IPS DF 4.7 (cell line): ENCODE measurements at regions not wholly inside any gene's neighbourhood (a gene's known extent, or its start where the extent isn't known, plus 50 kb on each side); places are given as distances from the start of the nearest gene placed in this dataset.
"Not testable (repeated sequence)": the region's sequence is repeated elsewhere in the genome, so short reads cannot be mapped to it uniquely, and the experiment has no call there.

Experiments used
- DNase-seq: peaks from one replicate; pipeline ENCODE4 v3.0.0-alpha.2; 2013; ENCODE audit warnings: low spot score; ENCODE audit errors: extremely low read depth

DNA sequence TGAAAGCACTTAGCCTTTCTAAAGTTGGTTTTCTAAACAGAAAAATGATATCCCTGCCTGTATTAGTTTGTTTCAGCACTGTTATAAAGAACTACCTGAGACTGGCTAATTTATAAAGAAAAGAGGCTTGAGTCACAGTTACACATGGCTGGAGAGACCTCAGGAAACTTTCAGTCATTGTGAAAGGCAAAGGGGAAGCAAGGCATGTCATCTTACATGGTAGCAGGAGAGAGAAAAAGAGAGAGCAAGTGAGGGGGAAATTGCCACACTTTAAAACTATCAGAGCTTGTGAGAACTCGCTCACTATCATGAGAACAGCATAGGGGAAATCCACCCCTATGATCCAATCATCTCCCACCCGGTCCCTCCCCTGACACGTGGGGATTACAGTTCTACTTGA lies 64.9 kb downstream of the FAM170A start:
- DNase-seq = no peak

DNA sequence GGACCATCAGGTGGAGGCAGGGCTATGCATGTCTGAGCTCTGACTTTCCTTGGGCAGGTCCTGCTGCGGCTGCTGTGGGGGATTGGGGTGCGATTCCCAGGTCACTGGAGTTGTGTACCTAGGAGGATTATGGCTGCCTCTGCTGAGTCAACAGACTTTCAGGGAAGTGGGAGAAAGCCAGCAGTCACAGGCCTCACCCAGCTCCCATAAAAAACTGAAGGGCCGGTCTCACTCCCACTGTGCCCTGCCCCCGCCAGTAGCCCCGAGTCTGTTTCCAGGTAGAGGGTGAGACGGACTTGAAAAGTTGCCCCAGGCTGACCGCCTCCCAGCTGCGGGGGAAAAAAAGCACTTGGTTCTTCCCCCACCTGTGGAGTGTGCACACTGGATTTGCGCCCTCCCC lies 76.7 kb downstream of the FAM170A start:
- DNase-seq = no peak

DNA sequence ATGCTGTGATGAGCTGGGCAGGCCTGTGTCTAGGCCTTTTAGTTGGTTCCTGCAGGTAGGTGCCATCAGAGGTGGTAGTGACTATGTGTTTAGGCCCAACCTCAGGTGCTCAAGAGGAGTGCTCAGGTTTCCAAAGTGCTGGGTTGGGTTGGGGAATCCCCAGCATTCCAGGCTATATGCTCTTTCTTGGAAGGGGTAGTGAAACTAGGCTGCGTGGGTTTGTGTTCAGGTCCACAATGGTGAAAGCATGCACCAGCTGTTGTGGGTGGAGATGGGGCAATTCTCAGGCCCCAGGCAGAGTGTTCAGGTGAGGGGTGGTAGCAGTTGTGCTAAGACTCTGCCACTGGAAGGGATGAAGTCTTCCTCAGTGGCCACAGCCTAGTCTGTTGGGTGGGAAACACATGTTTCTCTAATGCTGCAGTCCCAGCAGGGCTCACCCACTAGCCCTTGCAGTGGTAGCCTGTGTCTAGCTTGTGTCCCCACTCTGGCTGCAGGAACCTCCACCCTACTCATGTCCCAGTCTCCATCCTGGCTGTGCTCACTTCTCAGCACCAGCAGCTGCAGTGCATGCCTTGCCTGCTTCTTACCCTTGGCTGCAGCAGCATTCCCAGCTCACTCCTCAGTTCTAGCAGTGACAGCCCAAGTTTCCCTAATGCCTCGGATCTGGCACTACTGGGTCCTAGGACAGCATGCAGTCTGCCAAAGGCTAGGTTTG lies 78.9 kb downstream of the FAM170A start:
- no peak for DNase-seq

DNA sequence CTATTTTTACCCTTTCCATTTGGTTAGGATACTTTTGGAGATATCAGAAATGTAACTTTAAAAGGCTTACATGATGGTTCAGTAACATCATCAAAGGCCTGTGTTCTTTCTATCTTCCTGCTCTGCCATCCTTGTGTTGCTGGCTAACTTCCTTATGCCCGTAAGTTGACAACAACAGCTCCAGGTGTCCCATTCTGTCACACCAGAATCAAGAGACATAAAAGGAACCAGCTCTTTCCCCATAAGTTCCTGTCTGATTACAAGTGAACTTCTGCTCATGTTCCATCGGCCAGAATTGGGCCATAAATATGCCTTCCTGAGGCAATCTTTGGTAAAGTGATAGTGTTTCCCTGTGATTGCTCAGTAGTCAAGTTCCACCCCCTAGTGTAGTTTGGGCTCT lies 92.4 kb downstream of the FAM170A start:
- DNase-seq = no peak

DNA sequence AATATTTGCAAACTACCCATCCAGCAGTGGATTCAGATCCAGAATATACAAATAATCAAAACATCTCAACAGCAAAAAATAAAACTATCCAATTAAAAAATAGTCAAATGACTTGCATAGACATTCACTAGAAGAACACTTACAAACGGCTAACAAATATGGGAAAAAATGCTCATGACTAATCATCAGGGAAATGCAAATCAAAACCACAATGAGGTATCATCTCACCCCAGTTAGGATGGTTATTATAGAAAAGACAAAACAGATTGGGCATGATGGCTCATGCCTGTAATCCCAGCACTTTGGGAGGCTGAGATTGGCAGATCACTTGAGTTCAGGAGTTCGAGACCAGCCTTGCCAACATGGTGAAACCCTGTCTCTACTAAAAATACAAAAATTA lies 95.9 kb downstream of the FAM170A start:
- not testable (repeated sequence) for DNase-seq

DNA sequence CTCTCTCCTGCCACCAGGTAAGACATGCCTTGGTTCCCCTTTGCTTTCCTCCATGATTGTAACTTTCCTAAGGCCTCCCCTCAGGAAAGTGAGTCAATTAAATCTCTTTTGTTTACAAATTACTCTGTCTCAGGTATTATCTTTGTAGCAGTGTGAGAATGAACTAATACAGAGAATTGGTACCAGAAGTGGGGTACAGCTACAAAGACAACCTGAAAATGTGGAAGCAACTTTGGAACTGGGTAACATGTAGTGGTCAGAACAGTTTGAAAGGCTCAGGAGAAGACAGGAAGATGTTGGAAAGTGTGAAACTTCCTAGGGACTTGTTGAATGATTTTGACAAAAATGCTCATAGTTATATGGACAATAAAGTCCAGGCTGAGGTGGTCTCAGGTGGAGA lies 97.2 kb downstream of the FAM170A start:
- DNase-seq = no peak

DNA sequence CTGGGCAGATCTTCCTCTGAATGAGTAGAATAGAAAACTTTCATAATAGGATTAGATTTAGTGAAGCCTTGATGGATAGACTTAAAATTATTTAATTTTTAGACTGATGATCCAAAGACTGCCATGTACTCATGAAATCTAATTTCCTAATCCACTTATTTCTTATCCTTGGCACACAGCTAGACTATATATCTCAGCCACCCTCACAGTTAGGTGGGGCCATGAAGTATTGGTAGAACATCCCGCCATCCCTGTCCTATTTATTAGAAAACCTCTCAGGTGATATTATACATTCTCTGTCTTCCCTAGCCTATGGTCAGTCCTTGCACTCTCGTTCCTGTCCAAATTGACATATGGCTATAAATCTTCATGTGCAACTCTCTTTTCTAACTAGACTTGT lies 110.9 kb downstream of the FAM170A start:
- no peak for DNase-seq

DNA sequence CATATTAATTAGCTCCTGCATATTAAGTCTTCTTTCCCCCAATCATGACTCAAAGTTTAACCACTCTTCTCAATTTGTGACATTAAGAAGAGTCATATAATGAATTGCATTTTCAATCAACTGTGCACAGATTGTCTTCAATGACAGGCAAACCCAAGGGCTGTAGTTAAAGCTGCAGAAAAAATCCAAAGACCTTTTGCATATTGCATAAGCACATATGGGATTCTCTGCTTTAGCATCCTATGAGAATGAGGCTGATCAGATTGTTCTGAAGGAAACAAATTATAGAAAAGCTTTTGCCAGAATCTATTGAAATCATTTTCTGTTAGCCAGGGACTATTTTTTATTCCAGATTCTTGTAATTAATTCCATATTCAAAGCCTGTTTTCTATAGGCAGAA lies 112.3 kb downstream of the FAM170A start:
- DNase-seq = no peak

DNA sequence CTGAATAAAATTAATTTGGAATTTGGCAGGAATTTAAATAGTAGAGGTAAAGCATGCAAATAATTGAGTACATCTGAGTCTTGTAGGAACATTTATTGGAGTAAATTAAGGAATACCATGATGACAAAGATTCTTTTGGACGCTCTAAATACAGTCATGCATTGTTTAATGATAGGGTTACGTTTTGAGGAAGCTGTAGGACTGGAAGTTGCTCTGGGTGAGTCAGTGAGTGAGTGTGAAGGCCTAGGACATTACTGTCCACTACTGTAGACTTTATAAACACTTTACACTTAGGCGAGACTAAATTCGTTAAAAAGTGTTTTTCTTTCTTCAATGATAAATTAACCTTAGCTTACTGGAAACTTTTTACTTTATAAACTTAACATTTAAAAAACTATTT lies 113.0 kb downstream of the FAM170A start:
- DNase-seq = no peak

DNA sequence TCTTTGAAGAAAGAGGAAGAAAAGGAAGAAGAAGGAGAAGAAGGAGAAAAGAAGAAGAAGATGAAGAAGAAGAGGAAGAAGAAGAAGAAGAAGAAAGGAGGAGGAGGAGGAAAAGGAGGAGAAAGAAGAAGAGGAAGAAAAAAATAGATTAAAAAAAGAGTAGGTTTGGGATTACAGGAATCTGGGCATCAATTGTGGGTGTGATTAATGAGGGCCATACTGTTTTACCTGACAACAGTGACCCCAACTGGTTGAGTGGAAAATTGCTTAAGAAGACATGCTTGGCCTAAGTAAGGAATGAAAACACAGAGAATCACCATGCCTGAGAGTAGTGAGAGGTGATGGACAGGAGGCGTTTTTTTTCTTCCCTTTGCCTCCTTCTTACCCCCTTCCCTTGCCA lies 114.6 kb downstream of the FAM170A start:
- peak; percentile 74 for DNase-seq

DNA sequence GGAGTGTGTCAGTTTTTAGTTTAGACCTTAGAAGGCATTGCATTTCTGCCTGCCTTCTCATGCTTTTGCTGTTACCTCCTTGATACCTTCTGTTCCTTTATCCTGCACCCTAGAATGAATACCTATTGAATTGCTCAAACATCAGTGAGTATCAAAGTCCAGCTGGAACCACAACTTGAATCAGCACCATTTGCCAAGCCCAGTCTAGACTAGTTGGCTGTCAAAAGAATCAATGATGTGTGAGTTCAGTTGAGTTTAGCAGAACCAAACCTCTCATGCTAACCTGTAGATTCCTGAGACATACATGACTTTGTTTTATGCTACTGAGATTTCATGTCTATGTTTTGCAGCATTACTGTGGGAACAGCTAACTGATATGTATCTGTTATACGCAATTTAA lies 116.6 kb downstream of the FAM170A start:
- DNase-seq = no peak

DNA sequence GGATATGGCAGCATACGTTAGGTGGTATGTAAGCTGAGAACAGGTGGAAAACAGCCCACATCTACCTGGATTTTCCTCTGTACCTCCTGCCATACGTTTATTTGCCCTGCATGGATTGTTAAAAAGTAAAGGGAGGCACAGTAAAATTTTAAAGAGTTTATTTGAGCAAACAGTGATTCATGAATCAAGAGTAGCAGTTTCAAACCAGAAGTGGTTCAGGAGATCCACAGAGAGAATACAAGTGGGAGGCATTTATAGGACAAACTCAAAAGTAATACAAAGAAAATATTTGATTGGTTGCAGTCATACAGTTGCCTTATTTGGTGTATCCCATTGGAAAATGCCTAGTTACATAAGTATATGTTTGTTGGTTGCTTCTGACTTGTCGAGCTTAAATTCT lies 117.6 kb downstream of the FAM170A start:
- no peak for DNase-seq

DNA sequence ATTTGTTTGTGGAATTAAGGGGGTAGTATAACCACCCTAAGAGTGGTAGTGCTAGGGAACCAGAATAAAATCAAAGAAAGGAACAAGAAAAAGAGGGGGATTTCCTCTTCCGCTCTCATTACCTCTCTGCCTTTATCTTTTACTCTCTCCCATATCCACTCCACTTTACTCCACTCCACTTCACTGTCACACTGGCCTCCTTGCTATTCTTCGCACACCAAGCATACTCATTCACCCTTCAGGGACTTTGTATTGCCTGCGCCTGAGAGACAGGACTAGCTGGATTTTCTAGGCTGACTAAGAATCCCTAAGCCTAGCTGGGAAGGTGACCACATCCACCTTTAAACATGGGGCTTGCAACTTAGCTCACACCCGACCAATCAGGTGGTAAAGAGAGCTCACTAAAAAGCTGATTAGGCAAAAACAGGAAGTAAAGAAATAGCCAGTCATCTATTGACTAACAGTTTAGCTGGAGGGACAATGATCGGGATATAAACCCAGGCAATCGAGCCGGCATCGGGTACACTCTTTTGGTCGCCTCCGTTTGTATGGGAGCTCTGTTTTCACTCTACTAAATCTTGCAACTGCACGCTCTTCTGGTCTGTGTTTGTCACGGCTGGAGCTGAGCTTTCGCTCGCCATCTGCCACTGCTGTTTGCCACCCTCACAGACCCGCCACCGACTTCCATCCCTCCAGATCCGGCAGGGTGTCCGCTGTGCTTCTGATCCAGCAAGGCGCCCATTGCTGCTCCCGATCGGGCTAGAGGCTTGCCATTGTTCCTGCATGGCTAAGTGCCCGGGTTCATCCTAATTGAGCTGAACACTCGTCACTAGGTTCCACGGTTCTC lies 121.8 kb downstream of the FAM170A start:
- no peak for DNase-seq

DNA sequence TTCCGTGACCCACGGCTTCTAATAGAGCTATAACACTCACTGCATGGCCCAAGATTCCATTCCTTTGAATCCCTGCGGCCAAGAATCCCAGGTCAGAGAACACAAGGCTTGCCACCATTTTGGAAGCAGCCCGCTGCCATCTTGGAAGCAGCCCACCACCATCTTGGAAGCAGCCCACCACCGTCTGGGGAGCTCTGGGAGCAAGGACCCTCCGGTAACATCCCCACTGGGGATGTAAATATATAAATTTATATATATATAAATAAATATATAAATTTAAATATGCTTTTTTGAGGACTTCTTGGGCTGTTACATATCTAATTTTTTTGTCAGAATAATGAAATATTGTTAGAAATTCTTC lies 122.4 kb downstream of the FAM170A start:
- no peak for DNase-seq

DNA sequence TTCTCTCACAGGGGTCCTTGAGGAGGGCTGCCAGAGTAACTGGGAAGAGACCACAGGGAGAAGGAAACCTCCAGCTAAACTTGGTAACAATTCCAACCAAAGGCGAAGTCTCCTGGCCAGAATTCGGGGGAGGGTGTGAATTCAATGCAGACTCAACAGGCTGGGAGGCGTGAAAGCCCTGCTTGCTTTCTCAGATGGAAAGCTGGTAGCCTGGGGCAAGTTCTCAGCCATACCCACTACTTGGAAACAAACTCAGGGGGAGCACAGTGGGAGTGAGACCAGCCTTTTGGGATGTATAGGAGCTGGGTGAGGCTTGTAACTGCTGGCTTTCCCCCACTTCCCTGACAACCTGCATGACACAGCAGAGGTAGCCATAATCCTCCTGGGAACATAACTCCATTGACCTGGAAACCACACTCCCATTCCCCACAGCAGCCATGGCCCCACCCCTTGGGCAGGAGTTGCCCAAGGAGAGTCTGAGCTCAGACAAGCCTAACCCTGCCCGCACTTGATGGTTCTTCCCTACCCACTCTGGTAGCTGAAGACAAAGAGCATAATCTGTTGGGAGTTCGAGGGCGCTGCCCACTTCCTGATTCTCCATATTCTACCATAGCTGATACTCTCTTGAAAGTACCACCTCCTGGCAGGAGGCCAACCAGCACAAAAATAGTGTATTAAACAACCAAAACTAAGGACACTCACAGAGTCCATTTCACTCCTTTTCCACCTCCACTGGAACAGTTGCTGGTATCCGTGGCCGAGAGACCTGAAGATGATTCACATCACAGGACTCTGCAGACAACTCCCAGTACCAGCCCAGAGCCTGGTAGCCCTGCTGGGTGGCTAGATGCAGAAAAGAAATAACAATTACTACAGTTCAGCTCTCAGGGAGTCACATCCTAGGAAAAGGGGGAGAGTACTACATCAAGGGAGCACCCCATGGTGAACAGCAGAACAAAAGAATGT lies 123.8 kb downstream of the FAM170A start:
- DNase-seq = no peak

DNA sequence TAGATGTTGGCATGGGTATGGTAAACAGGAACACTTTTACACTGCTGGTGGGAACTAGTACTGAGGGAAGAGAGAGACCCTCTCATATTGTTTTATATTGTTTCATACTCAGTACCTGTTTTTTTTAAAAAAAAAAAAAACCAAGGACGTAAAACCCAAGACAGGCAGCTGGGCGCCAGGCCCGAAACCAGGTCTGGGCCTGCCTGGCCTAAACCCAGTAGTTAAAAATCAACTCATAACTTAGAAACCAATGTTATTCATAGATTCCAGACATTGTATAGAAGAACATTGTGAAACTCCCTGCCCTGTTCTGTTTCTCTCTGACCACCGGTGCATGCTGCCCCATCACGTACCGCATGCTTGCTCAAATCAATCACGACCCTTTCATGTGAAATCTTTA lies 125.5 kb downstream of the FAM170A start:
- not testable (repeated sequence) for DNase-seq

DNA sequence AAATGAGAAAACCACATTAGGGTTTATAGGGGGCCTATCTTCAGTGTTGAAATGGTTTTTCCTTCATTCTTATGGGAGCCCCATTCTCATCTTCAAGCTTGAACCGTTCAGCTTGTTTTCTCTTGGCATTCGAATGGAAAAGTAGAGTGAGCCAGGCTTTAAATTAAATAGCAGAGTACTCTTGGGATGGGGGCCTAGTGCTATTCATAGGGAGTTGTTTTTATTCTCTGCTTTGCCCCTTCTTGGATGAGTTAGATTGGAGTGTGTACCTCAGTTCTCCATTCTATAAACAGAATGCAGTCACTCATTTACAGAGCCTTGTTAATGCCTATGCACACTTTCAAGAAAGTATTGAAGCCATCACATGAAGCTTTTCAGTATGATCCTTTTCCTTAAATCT lies 127.9 kb downstream of the FAM170A start:
- no peak for DNase-seq

DNA sequence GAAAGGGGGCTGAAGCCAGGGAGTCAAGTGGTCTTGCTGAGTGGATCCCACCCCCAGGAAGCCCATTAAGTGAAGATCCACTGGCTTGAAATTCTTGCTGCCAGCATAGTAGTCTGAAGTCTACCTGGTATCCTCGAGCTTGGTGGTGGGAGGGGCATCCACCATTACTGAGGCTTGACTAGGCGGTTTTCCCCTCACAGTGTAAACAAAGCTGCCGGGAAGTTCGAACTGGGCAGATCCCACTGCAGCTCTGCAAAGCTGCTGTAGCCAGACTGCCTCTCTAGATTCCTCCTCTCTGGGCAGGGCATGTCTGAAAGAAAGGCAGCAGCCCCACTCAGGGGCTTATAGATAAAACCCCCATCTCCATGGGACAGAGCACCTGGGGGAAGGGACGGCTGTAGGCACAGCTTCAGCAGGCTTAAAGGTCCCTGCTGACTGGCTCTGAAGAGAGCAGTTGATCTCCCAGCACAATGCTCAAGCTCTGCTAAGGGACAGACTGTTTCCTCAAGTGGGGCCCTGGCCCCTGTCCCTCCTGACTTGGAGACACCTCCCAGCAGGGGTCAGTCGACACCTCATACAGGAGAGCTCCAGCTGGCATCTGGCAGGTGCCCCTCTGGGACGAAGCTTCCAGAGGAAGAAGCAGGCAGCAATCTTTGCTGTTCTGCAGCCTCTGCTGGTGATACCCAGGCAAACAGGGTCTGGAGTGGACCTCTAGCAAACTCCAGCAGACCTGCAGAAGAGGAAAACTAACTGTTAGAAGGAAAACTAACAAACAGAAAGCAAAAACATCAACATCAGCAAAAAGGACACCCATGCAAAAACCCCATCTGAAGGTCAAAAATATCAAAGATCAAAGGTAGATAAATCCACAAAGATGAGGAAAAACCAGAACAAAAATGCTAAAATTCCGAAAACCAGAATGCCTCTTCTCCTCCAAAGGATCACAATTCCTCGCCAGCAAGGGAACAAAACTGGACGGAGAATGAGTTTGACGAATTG lies 140.6 kb downstream of the FAM170A start:
- not testable (repeated sequence) for DNase-seq

DNA sequence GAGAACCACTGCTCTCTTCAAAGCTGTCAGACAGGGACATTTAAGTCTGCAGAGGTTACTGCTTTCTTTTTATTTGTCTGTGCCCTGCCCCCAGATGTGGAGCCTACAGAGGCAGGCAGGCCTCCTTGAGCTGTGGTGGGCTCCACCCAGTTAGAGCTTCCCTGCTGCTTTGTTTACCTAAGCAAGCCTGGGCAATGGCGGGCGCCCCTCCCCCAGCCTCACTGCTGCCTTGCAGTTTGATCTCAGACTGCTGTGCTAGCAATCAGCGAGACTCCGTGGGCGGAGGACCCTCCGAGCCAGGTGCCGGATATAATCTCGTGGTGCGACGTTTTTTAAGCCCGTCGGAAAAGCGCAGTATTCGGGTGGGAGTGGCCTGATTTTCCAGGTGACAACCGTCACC lies 150.8 kb downstream of the FAM170A start:
- not testable (repeated sequence) for DNase-seq

DNA sequence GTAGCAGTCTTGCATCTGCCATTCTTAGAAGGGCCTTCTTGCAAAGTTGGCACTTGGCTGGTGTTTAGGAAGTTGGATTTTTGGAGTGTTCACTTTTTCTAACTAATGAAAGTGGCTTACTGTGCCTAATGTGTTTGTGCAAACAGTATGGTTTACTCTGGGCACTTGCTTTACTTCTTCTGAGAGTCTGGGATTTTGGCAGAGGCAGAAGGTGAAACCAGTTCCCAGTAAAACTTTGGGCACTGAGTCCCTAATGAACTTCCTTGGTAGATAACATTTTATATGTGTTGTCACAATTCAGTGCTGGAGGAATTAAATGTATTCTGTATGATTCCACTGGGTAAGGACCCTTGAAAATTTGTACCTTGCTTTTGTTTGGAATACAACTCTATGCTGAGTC lies 155.7 kb downstream of the FAM170A start:
- DNase-seq = no peak
